Mesendoderm (in vitro differentiated cells): ENCODE measurements at regions not wholly inside any gene's neighbourhood (a gene's known extent, or its start where the extent isn't known, plus 50 kb on each side); places are given as distances from the start of the nearest gene placed in this dataset.
"Not testable (repeated sequence)": the region's sequence is repeated elsewhere in the genome, so short reads cannot be mapped to it uniquely, and the experiment has no call there.

Experiments used
- DNase-seq: peaks from one replicate; pipeline ENCODE4 v3.0.0; 2013
- H2AK5ac ChIP-seq: 2 replicates; pipeline ENCODE4 v1.6.1; 2013; ENCODE audit warnings: low read length, inconsistent platforms
- H2BK120ac ChIP-seq: 2 replicates; pipeline ENCODE4 v1.6.1; 2013; ENCODE audit warnings: low read depth, mild to moderate bottlenecking, low read length, moderate library complexity, mixed read lengths
- H2BK15ac ChIP-seq: replicated peaks from 2 replicates; pipeline ENCODE4 v1.6.1; 2013; ENCODE audit warnings: low read depth, mild to moderate bottlenecking, moderate library complexity
- H2BK5ac ChIP-seq: 2 replicates; pipeline ENCODE4 v1.6.1; 2013; ENCODE audit warnings: low read length, inconsistent platforms
- H3K18ac ChIP-seq: 2 replicates; pipeline ENCODE4 v1.6.1; 2013; ENCODE audit warnings: mild to moderate bottlenecking, low read length, mixed read lengths
- H3K23ac ChIP-seq: one replicate; pipeline ENCODE4 v1.6.1; 2013; ENCODE audit warnings: low read length
- H3K27ac ChIP-seq: 2 replicates; pipeline ENCODE4 v1.5.1; 2013; ENCODE audit warnings: low read depth, mild to moderate bottlenecking, inconsistent platforms, low read length, moderate library complexity
- H3K27me3 ChIP-seq: 2 replicates; pipeline ENCODE4 v1.6.1; 2013; ENCODE audit warnings: low read length, control low read depth, mild to moderate bottlenecking, inconsistent platforms; ENCODE audit not compliant: insufficient read depth, poor library complexity
- H3K36me3 ChIP-seq: 2 replicates; pipeline ENCODE4 v1.6.1; 2013; ENCODE audit warnings: low read length, inconsistent platforms; ENCODE audit not compliant: control insufficient read depth, insufficient read depth
- H3K4ac ChIP-seq: one replicate; pipeline ENCODE4 v1.6.1; 2013; ENCODE audit warnings: low read depth, mild to moderate bottlenecking, low read length, moderate library complexity
- H3K4me1 ChIP-seq: 2 replicates; pipeline ENCODE4 v1.6.1; 2013; ENCODE audit warnings: low read depth, low read length, inconsistent platforms; ENCODE audit not compliant: control insufficient read depth
- H3K4me2 ChIP-seq: 2 replicates; pipeline ENCODE4 v1.6.1; 2013; ENCODE audit warnings: low read length
- H3K4me3 ChIP-seq: 2 replicates; pipeline ENCODE4 v1.5.1; 2013; ENCODE audit warnings: mild to moderate bottlenecking, low read length
- H3K56ac ChIP-seq: one replicate; pipeline ENCODE4 v1.6.1; 2013; ENCODE audit warnings: low read length
- H3K79me1 ChIP-seq: 2 replicates; pipeline ENCODE4 v1.6.1; 2013; ENCODE audit warnings: low read length, inconsistent platforms
- H3K79me2 ChIP-seq: 2 replicates; pipeline ENCODE4 v1.6.1; 2013; ENCODE audit warnings: mild to moderate bottlenecking, low read length; ENCODE audit not compliant: control insufficient read depth, insufficient read depth
- H3K9ac ChIP-seq: 2 replicates; pipeline ENCODE4 v1.6.1; 2013; ENCODE audit warnings: low read length, inconsistent platforms
- H4K5ac ChIP-seq: one replicate; pipeline ENCODE4 v1.6.1; 2013; ENCODE audit warnings: low read length
- H4K8ac ChIP-seq: one replicate; pipeline ENCODE4 v1.6.1; 2013; ENCODE audit warnings: low read depth, mild to moderate bottlenecking, control low read depth, low read length, moderate library complexity
- WGBS: extraction: QIAGEN DNeasy Blood & Tissue Kit; methylation state at CpG from one replicate; pipeline ENCODE4 v1.1.7; 2013; ENCODE audit warnings: low lambda C conversion rate, missing lambda C conversion rate; ENCODE audit not compliant: insufficient coverage; ENCODE audit errors: extremely low coverage; 5-methylcytosine and 5-hydroxymethylcytosine counted together

DNA sequence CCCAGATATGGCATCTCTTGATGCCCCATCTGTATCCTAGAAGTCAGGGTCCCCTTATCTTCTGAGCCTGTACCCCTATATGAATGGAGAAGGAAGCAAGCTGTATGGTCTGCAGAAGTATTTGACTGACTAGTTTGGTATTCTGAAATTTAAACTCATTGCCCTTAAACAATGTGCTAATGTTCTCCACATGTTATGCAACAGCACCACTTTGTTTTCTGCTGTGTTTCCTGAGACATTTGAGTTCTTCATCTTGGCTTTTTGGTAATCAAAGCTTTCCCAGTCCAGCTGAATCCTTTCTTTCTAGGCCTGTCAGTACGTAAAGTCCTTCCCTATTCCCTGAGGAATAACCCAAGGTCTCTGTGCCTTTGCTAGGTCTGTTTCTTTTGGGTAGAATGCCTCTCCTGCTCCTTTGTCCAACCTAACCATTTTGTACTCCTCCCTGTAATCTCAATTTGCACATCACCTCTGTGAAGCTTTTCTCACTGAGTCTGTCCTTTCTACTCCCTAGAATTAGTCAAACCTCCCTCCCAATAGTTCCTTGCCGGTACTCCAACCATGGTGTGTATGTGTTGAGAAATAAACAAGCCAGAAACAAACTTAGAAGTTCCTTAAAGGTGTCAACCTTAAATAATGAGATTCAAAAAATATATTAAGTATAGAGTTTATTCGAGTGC lies 72.1 kb upstream of the HSPB3 start:
- no peaks in the 10 kb centered on the region for H3K4me1 ChIP-seq
- no peak overlapping the region for H3K4ac ChIP-seq
- H2BK120ac ChIP-seq: no peak overlapping the region
- no peaks in the 10 kb centered on the region for H3K27me3 ChIP-seq
- H3K56ac ChIP-seq: no peak overlapping the region
- H3K18ac ChIP-seq: no peak overlapping the region
- H4K8ac ChIP-seq: no peak overlapping the region
- no CpG with 5 or more reads among the region's 3 CpGs for WGBS
- H2BK15ac ChIP-seq: no peak overlapping the region
- no peak overlapping the region for H3K27ac ChIP-seq
- H4K5ac ChIP-seq: no peak overlapping the region
- H3K4me2 ChIP-seq: no peak overlapping the region
- no peak overlapping the region for H2AK5ac ChIP-seq
- no peak overlapping the region for H2BK5ac ChIP-seq
- no peaks in the 10 kb centered on the region for H3K36me3 ChIP-seq
- H3K79me1 ChIP-seq: no peaks in the 10 kb centered on the region
- H3K23ac ChIP-seq: no peak overlapping the region
- no peak for DNase-seq
- no peak overlapping the region for H3K4me3 ChIP-seq
- no peak overlapping the region for H3K9ac ChIP-seq
- no peaks in the 10 kb centered on the region for H3K79me2 ChIP-seq

DNA sequence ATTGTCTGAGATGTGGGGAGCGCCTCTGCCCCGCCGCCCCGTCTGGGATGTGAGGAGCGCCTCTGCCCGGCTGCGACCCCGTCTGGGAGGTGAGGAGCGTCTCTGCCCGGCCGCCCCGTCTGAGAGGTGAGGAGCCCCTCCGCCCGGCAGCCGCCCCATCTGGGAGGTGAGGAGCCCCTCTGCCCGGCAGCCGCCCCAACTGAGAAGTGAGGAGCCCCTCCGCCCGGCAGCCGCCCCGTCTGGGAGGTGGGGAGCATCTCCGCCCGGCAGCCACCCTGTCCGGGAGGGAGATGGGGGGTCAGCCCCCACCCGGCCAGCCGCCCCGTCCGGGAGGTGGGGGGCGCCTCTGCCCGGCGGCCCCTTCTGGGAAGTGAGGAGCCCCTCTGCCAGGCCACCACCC lies 70.9 kb upstream of the ARL15 start:
- not testable (repeated sequence) for H3K4me1 ChIP-seq, H3K18ac ChIP-seq, H3K36me3 ChIP-seq, H3K4ac ChIP-seq, H3K9ac ChIP-seq, H4K8ac ChIP-seq, H2AK5ac ChIP-seq, H2BK120ac ChIP-seq, H2BK15ac ChIP-seq, H3K79me2 ChIP-seq, H3K4me3 ChIP-seq, DNase-seq, H2BK5ac ChIP-seq, H3K56ac ChIP-seq, H4K5ac ChIP-seq, H3K23ac ChIP-seq, H3K4me2 ChIP-seq, H3K27me3 ChIP-seq, H3K79me1 ChIP-seq, H3K27ac ChIP-seq
- WGBS: no CpG with 5 or more reads among the region's 31 CpGs

- Histone ChIP-seq H3K4ac (no peak overlapping the region), H2AK5ac (no peak overlapping the region), H3K79me1 (no peaks in the 10 kb centered on the region), H3K36me3 (no peaks in the 10 kb centered on the region), H3K4me2 (no peak overlapping the region), H3K4me1 (no peaks in the 10 kb centered on the region), H3K9ac (no peak overlapping the region), H3K18ac (no peak overlapping the region), H3K27me3 (no peaks in the 10 kb centered on the region), H2BK120ac (no peak overlapping the region), H3K23ac (no peak overlapping the region), H3K27ac (no peak overlapping the region), H3K79me2 (no peaks in the 10 kb centered on the region), H2BK15ac (no peak overlapping the region), H4K8ac (no peak overlapping the region), H3K4me3 (no peak overlapping the region), H2BK5ac (no peak overlapping the region), H3K56ac (no peak overlapping the region), H4K5ac (no peak overlapping the region)
- peak; percentile 3 for DNase-seq
- WGBS: no CpG with 5 or more reads among the region's 2 CpGs
These were observed 69.2 kb upstream of the ARL15 start for GRCh38 chr5:54379590-54379989.

GRCh38 chr5:54378707-54379106 lies 68.3 kb upstream of the ARL15 start:
- no peak overlapping the region for H3K23ac ChIP-seq
- no peak overlapping the region for H3K4me3 ChIP-seq
- no peaks in the 10 kb centered on the region for H3K79me1 ChIP-seq
- no peak overlapping the region for H4K8ac ChIP-seq
- H2BK120ac ChIP-seq: no peak overlapping the region
- no peak overlapping the region for H2BK5ac ChIP-seq
- H3K36me3 ChIP-seq: no peaks in the 10 kb centered on the region
- no peak overlapping the region for H2BK15ac ChIP-seq
- no peak overlapping the region for H3K9ac ChIP-seq
- no CpG with 5 or more reads among the region's 10 CpGs for WGBS
- no peaks in the 10 kb centered on the region for H3K4me1 ChIP-seq
- no peak for DNase-seq
- no peak overlapping the region for H4K5ac ChIP-seq
- no peak overlapping the region for H3K27ac ChIP-seq
- no peak overlapping the region for H3K4ac ChIP-seq
- no peak overlapping the region for H3K4me2 ChIP-seq
- no peaks in the 10 kb centered on the region for H3K27me3 ChIP-seq
- no peak overlapping the region for H2AK5ac ChIP-seq
- no peaks in the 10 kb centered on the region for H3K79me2 ChIP-seq
- H3K18ac ChIP-seq: no peak overlapping the region
- H3K56ac ChIP-seq: no peak overlapping the region

- H3K18ac ChIP-seq, H3K79me2 ChIP-seq, H3K4ac ChIP-seq, H2BK15ac ChIP-seq, DNase-seq, H3K4me3 ChIP-seq, H3K23ac ChIP-seq, H3K4me2 ChIP-seq, H2AK5ac ChIP-seq, H4K8ac ChIP-seq, H3K27ac ChIP-seq, H3K4me1 ChIP-seq, H2BK120ac ChIP-seq, H3K56ac ChIP-seq, H3K27me3 ChIP-seq, H3K36me3 ChIP-seq, H4K5ac ChIP-seq, H3K79me1 ChIP-seq, H2BK5ac ChIP-seq, H3K9ac ChIP-seq: not testable (repeated sequence)
- no CpG with 5 or more reads among the region's 1 CpG for WGBS
These were observed 67.0 kb upstream of the ARL15 start for GRCh38 chr5:54377339-54377738.

GRCh38 chr5:54370982-54371381 lies 60.6 kb upstream of the ARL15 start:
- Histone ChIP-seq H3K27me3 (no peaks in the 10 kb centered on the region), H2BK15ac (no peak overlapping the region), H3K4me3 (no peak overlapping the region), H3K4me1 (no peaks in the 10 kb centered on the region), H4K5ac (no peak overlapping the region), H3K56ac (no peak overlapping the region), H2BK5ac (no peak overlapping the region), H3K36me3 (no peaks in the 10 kb centered on the region), H2BK120ac (no peak overlapping the region), H3K4ac (no peak overlapping the region), H3K79me2 (no peaks in the 10 kb centered on the region), H2AK5ac (no peak overlapping the region), H3K9ac (no peak overlapping the region), H3K18ac (no peak overlapping the region), H3K23ac (no peak overlapping the region), H3K79me1 (no peaks in the 10 kb centered on the region), H3K27ac (no peak overlapping the region), H3K4me2 (no peak overlapping the region), H4K8ac (no peak overlapping the region)
- no peak for DNase-seq
